ENCODE measurements at regions not wholly inside any gene's neighbourhood (a gene's known extent, or its start where the extent isn't known, plus 50 kb on each side); places are given as distances from the start of the nearest gene placed in this dataset.

- Histone ChIP-seq H3F3A (ENCODE audit: insufficient read depth) (no peaks in the 10 kb centered on the region), H3K9me2 (replicated peaks; ENCODE audit: insufficient read depth, low read length) (no peaks in the 10 kb centered on the region), H2AFZ (ENCODE audit: low read depth, low read length, severe bottlenecking) (no peak overlapping the region), H3K27ac (ENCODE audit: low read depth, low read length) (no peak overlapping the region), H3K4me3 (ENCODE audit: insufficient read depth, low read length, poor library complexity, severe bottlenecking) (no peak overlapping the region), H3K9ac (ENCODE audit: low read length) (no peak overlapping the region), H3K4me2 (ENCODE audit: low read depth, low read length, poor library complexity, severe bottlenecking) (no peak overlapping the region), H4K20me1 (ENCODE audit: low read depth, low read length) (no peaks in the 10 kb centered on the region), H3K27me3 (ENCODE audit: low read length) (no peaks in the 10 kb centered on the region), H3K36me3 (ENCODE audit: low read length) (no peaks in the 10 kb centered on the region), H3K79me2 (ENCODE audit: insufficient read depth, low read length) (no peaks in the 10 kb centered on the region), H3K9me3 (ENCODE audit: insufficient read depth, low read length) (no peaks in the 10 kb centered on the region)
- TF ChIP-seq EZH2phosphoT487 (conservative IDR thresholded peaks at IDR 0.05; ENCODE audit: low read length) (no peak), CTCF (IDR thresholded peaks at IDR 0.05; ENCODE audit: insufficient read depth, low read length, poor library complexity, severe bottlenecking) (no peak)
Observed at GRCh38 chr2:21393173-21393572, 269.4 kb downstream of the TDRD15 start.

DNA sequence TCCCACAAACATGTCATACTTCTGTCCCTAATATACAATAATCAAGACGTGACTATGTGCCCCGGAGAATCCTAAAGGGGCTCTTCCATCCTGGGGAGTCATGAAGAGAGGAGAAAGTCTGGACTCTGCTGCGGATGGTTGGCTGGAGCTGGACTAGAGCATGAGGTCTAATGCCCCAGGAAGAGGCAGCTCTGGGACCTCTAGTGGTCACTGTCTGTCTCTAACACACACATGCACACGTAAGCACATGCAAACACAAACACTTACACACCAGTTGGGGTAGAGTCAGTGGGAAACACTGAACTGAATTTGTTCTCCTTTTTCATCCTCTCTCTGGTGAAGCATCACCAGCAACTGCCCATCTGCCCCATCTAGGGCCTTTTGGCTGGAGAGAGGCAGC lies 271.6 kb downstream of the TDRD15 start:
- H2AFZ ChIP-seq (ENCODE audit: low read depth, low read length, severe bottlenecking): no peak overlapping the region
- TF ChIP-seq CTCF (IDR thresholded peaks at IDR 0.05; ENCODE audit: insufficient read depth, low read length, poor library complexity, severe bottlenecking): no peak
- TF ChIP-seq EZH2phosphoT487 (conservative IDR thresholded peaks at IDR 0.05; ENCODE audit: low read length): no peak
- H3K27me3 ChIP-seq (ENCODE audit: low read length): no peaks in the 10 kb centered on the region

GRCh38 chr2:21396252-21396651 lies 272.5 kb downstream of the TDRD15 start:
- H3K9me2 ChIP-seq (replicated peaks; ENCODE audit: insufficient read depth, low read length): no peaks in the 10 kb centered on the region
- H3K27me3 ChIP-seq (ENCODE audit: low read length): no peaks in the 10 kb centered on the region
- H4K20me1 ChIP-seq (ENCODE audit: low read depth, low read length): no peaks in the 10 kb centered on the region
- no peak overlapping the region for H2AFZ ChIP-seq (ENCODE audit: low read depth, low read length, severe bottlenecking)
- no peaks in the 10 kb centered on the region for H3K79me2 ChIP-seq (ENCODE audit: insufficient read depth, low read length)
- H3K27ac ChIP-seq (ENCODE audit: low read depth, low read length): no peak overlapping the region
- H3K4me3 ChIP-seq (ENCODE audit: insufficient read depth, low read length, poor library complexity, severe bottlenecking): no peak overlapping the region
- no peak overlapping the region for H3K4me2 ChIP-seq (ENCODE audit: low read depth, low read length, poor library complexity, severe bottlenecking)
- H3K9me3 ChIP-seq (ENCODE audit: insufficient read depth, low read length): no peaks in the 10 kb centered on the region
- TF ChIP-seq EZH2phosphoT487 (conservative IDR thresholded peaks at IDR 0.05; ENCODE audit: low read length) (no peak), CTCF (IDR thresholded peaks at IDR 0.05; ENCODE audit: insufficient read depth, low read length, poor library complexity, severe bottlenecking) (no peak)
- H3F3A ChIP-seq (ENCODE audit: insufficient read depth): no peaks in the 10 kb centered on the region
- H3K36me3 ChIP-seq (ENCODE audit: low read length): no peaks in the 10 kb centered on the region
- H3K9ac ChIP-seq (ENCODE audit: low read length): no peak overlapping the region

More for the DNA sequence above, 271.6 kb downstream of the TDRD15 start:
- Histone ChIP-seq H3K79me2 (ENCODE audit: insufficient read depth, low read length) (no peaks in the 10 kb centered on the region), H4K20me1 (ENCODE audit: low read depth, low read length) (no peaks in the 10 kb centered on the region), H3K9me2 (replicated peaks; ENCODE audit: insufficient read depth, low read length) (no peaks in the 10 kb centered on the region), H3K27ac (ENCODE audit: low read depth, low read length) (no peak overlapping the region), H3K9ac (ENCODE audit: low read length) (no peak overlapping the region), H3F3A (ENCODE audit: insufficient read depth) (no peaks in the 10 kb centered on the region), H3K4me2 (ENCODE audit: low read depth, low read length, poor library complexity, severe bottlenecking) (no peak overlapping the region), H3K36me3 (ENCODE audit: low read length) (no peaks in the 10 kb centered on the region), H3K9me3 (ENCODE audit: insufficient read depth, low read length) (no peaks in the 10 kb centered on the region), H3K4me3 (ENCODE audit: insufficient read depth, low read length, poor library complexity, severe bottlenecking) (no peak overlapping the region)
